Karpas-422 (cell line): ENCODE measurements at regions not wholly inside any gene's neighbourhood (a gene's known extent, or its start where the extent isn't known, plus 50 kb on each side); places are given as distances from the start of the nearest gene placed in this dataset.

Experiments used
- DNase-seq: peaks from one replicate; pipeline ENCODE4 v3.0.0-alpha.2; 2015
- H2AFZ ChIP-seq: fragments of 200-600 bp; sonication (generic); 2 replicates; pipeline ENCODE4 v1.6.1; 2014; ENCODE audit warnings: antibody characterized with exemption, low read length, mixed read lengths
- H3K27ac ChIP-seq: fragments of 200-600 bp; sonication (generic); 2 replicates; pipeline ENCODE4 v1.5.1; 2014; ENCODE audit warnings: mild to moderate bottlenecking, low read length, moderate library complexity
- H3K27me3 ChIP-seq: fragments of 200-600 bp; sonication (generic); 2 replicates; pipeline ENCODE4 v1.6.1; 2014; ENCODE audit warnings: low read length, mixed read lengths
- H3K36me3 ChIP-seq: fragments of 200-600 bp; sonication (generic); 2 replicates; pipeline ENCODE4 v1.6.1; 2014; ENCODE audit warnings: low read length, mixed read lengths; ENCODE audit not compliant: insufficient read depth
- H3K4me1 ChIP-seq: fragments of 200-600 bp; sonication (generic); 2 replicates; pipeline ENCODE4 v1.6.1; 2014; ENCODE audit warnings: mild to moderate bottlenecking, low read length, mixed read lengths
- H3K4me2 ChIP-seq: fragments of 200-600 bp; sonication (generic); 2 replicates; pipeline ENCODE4 v1.6.1; 2014; ENCODE audit warnings: low read length, low read depth, mild to moderate bottlenecking; ENCODE audit not compliant: poor library complexity, severe bottlenecking
- H3K4me3 ChIP-seq: fragments of 200-600 bp; sonication (generic); 2 replicates; pipeline ENCODE4 v1.5.1; 2014; ENCODE audit warnings: mild to moderate bottlenecking, antibody characterized with exemption, low read length, mixed read lengths
- H3K79me2 ChIP-seq: fragments of 200-600 bp; sonication (generic); 2 replicates; pipeline ENCODE4 v1.6.1; 2014; ENCODE audit warnings: mild to moderate bottlenecking, low read length, mixed read lengths
- H3K9ac ChIP-seq: fragments of 200-600 bp; sonication (generic); 2 replicates; pipeline ENCODE4 v1.6.0; 2014; ENCODE audit warnings: low read length
- H3K9me2 ChIP-seq: fragments of 200-600 bp; sonication (generic), shearing (Covaris generic); replicated peaks from 2 replicates; pipeline ENCODE4 v1.6.0; 2014; ENCODE audit warnings: mild to moderate bottlenecking, low read length, moderate library complexity; ENCODE audit not compliant: insufficient read depth
- H3K9me3 ChIP-seq: fragments of 300-700, 200-600 bp; sonication (generic); 2 replicates; pipeline ENCODE4 v1.6.1; 2014; ENCODE audit warnings: low read length, mixed read lengths
- H4K20me1 ChIP-seq: fragments of 200-600 bp; sonication (generic); 2 replicates; pipeline ENCODE4 v1.6.1; 2014; ENCODE audit warnings: mild to moderate bottlenecking, antibody characterized with exemption, low read length, low read depth; ENCODE audit not compliant: insufficient read depth

- Histone ChIP-seq H3K9ac (no peak overlapping the region), H3K9me3 (no peaks in the 10 kb centered on the region), H3K27me3 (no peaks in the 10 kb centered on the region), H3K9me2 (no peaks in the 10 kb centered on the region), H3K79me2 (no peaks in the 10 kb centered on the region), H4K20me1 (no peaks in the 10 kb centered on the region), H3K36me3 (no peaks in the 10 kb centered on the region), H3K27ac (no peak overlapping the region), H2AFZ (no peak overlapping the region), H3K4me3 (no peak overlapping the region), H3K4me1 (no peaks in the 10 kb centered on the region), H3K4me2 (no peak overlapping the region)
- DNase-seq = no peak
Observed at GRCh38 chr10:43000021-43000411, 76.9 kb upstream of the RET start.

GRCh38 chr10:43000651-43001426, 76.0 kb upstream of the RET start:
- H3K4me1 ChIP-seq = no peaks in the 10 kb centered on the region
- H3K79me2 ChIP-seq = no peaks in the 10 kb centered on the region

GRCh38 chr10:43001427-43001795, 75.5 kb upstream of the RET start:
- Histone ChIP-seq H3K9ac (no peak overlapping the region), H3K9me2 (no peaks in the 10 kb centered on the region), H3K4me1 (no peaks in the 10 kb centered on the region), H2AFZ (no peak overlapping the region), H3K4me2 (no peak overlapping the region), H4K20me1 (no peaks in the 10 kb centered on the region), H3K36me3 (no peaks in the 10 kb centered on the region), H3K9me3 (no peaks in the 10 kb centered on the region), H3K27ac (no peak overlapping the region), H3K79me2 (no peaks in the 10 kb centered on the region), H3K27me3 (no peaks in the 10 kb centered on the region), H3K4me3 (no peak overlapping the region)
- no peak for DNase-seq

More at GRCh38 chr10:43000651-43001426, 76.0 kb upstream of the RET start:
- Histone ChIP-seq H3K27ac (no peak overlapping the region), H3K27me3 (no peaks in the 10 kb centered on the region), H2AFZ (no peak overlapping the region), H3K9ac (no peak overlapping the region), H4K20me1 (no peaks in the 10 kb centered on the region), H3K36me3 (no peaks in the 10 kb centered on the region), H3K4me2 (no peak overlapping the region), H3K9me2 (no peaks in the 10 kb centered on the region), H3K4me3 (no peak overlapping the region), H3K9me3 (no peaks in the 10 kb centered on the region)
- DNase-seq = no peak

- Histone ChIP-seq H3K4me1 (no peaks in the 10 kb centered on the region), H3K4me2 (no peak overlapping the region), H3K27ac (no peak overlapping the region), H2AFZ (no peak overlapping the region), H3K9ac (no peak overlapping the region), H3K9me3 (no peaks in the 10 kb centered on the region), H4K20me1 (no peaks in the 10 kb centered on the region), H3K27me3 (no peaks in the 10 kb centered on the region), H3K36me3 (no peaks in the 10 kb centered on the region), H3K4me3 (no peak overlapping the region), H3K79me2 (no peaks in the 10 kb centered on the region), H3K9me2 (no peaks in the 10 kb centered on the region)
- no peak for DNase-seq
Observed at GRCh38 chr10:43002596-43002995, 74.3 kb upstream of the RET start.

- Histone ChIP-seq H3K9ac (no peak overlapping the region), H3K4me2 (no peak overlapping the region), H3K4me1 (no peaks in the 10 kb centered on the region)
Observed at GRCh38 chr10:43006490-43006889, 70.4 kb upstream of the RET start.

GRCh38 chr10:43012578-43012977, 64.3 kb upstream of the RET start:
- H3K9me3 ChIP-seq = no peaks in the 10 kb centered on the region
- no peaks in the 10 kb centered on the region for H3K36me3 ChIP-seq
- H4K20me1 ChIP-seq = no peaks in the 10 kb centered on the region
- no peak overlapping the region for H3K4me3 ChIP-seq
- no peak overlapping the region for H3K27ac ChIP-seq
- H2AFZ ChIP-seq = no peak overlapping the region
- no peak overlapping the region for H3K9ac ChIP-seq
- no peak for DNase-seq
- no peaks in the 10 kb centered on the region for H3K79me2 ChIP-seq
- no peaks in the 10 kb centered on the region for H3K4me1 ChIP-seq
- H3K9me2 ChIP-seq = no peaks in the 10 kb centered on the region
- no peak overlapping the region for H3K4me2 ChIP-seq
- H3K27me3 ChIP-seq = no peaks in the 10 kb centered on the region

More at GRCh38 chr10:43006490-43006889, 70.4 kb upstream of the RET start:
- Histone ChIP-seq H3K9me3 (no peaks in the 10 kb centered on the region), H4K20me1 (no peaks in the 10 kb centered on the region), H3K9me2 (no peaks in the 10 kb centered on the region), H3K4me3 (no peak overlapping the region), H3K27ac (no peak overlapping the region), H3K36me3 (no peaks in the 10 kb centered on the region), H3K79me2 (no peaks in the 10 kb centered on the region), H3K27me3 (no peaks in the 10 kb centered on the region), H2AFZ (no peak overlapping the region)
- no peak for DNase-seq

GRCh38 chr10:43013065-43013464, 63.8 kb upstream of the RET start:
- Histone ChIP-seq H4K20me1 (no peaks in the 10 kb centered on the region), H3K36me3 (no peaks in the 10 kb centered on the region), H3K9ac (no peak overlapping the region), H2AFZ (no peak overlapping the region), H3K4me1 (no peaks in the 10 kb centered on the region), H3K9me2 (no peaks in the 10 kb centered on the region), H3K4me3 (no peak overlapping the region), H3K27ac (no peak overlapping the region), H3K79me2 (no peaks in the 10 kb centered on the region), H3K27me3 (no peaks in the 10 kb centered on the region), H3K9me3 (no peaks in the 10 kb centered on the region), H3K4me2 (no peak overlapping the region)
- no peak for DNase-seq

GRCh38 chr10:43024524-43024923, 52.3 kb upstream of the RET start:
- Histone ChIP-seq H3K9me3 (no peaks in the 10 kb centered on the region), H3K9me2 (no peaks in the 10 kb centered on the region), H3K27me3 (no peaks in the 10 kb centered on the region), H3K27ac (no peak overlapping the region), H4K20me1 (no peaks in the 10 kb centered on the region), H3K4me1 (no peaks in the 10 kb centered on the region), H3K4me3 (no peak overlapping the region), H3K4me2 (no peak overlapping the region), H3K36me3 (no peaks in the 10 kb centered on the region), H3K9ac (no peak overlapping the region), H2AFZ (no peak overlapping the region), H3K79me2 (no peaks in the 10 kb centered on the region)
- DNase-seq = no peak
